Suppressor macrophage (primary cell): ENCODE measurements at regions not wholly inside any gene's neighbourhood (a gene's known extent, or its start where the extent isn't known, plus 50 kb on each side); places are given as distances from the start of the nearest gene placed in this dataset.
"Not testable (repeated sequence)": the region's sequence is repeated elsewhere in the genome, so short reads cannot be mapped to it uniquely, and the experiment has no call there.

Experiments used
- DNase-seq, 4 experiments: peaks; one replicate each; pipeline ENCODE4 v3.0.0-alpha.2; 2020 to 2022

GRCh38 chr1:88453295-88453694 is 230.8 kb upstream of the PKN2 start:
- no peak for DNase-seq

GRCh38 chr1:88454781-88455180 is 229.3 kb upstream of the PKN2 start:
- DNase-seq: no peak

- peak; percentile 1 to 57 (median 38) for DNase-seq
Measured at GRCh38 chr1:88455621-88456256, 228.3 kb upstream of the PKN2 start.

GRCh38 chr1:88457197-88457596 is 226.9 kb upstream of the PKN2 start:
- no peak for DNase-seq

- no peak for DNase-seq
Measured at GRCh38 chr1:88461007-88461406, 223.1 kb upstream of the PKN2 start.

GRCh38 chr1:88462096-88462487 is 222.0 kb upstream of the PKN2 start:
- DNase-seq: no peak

DNA sequence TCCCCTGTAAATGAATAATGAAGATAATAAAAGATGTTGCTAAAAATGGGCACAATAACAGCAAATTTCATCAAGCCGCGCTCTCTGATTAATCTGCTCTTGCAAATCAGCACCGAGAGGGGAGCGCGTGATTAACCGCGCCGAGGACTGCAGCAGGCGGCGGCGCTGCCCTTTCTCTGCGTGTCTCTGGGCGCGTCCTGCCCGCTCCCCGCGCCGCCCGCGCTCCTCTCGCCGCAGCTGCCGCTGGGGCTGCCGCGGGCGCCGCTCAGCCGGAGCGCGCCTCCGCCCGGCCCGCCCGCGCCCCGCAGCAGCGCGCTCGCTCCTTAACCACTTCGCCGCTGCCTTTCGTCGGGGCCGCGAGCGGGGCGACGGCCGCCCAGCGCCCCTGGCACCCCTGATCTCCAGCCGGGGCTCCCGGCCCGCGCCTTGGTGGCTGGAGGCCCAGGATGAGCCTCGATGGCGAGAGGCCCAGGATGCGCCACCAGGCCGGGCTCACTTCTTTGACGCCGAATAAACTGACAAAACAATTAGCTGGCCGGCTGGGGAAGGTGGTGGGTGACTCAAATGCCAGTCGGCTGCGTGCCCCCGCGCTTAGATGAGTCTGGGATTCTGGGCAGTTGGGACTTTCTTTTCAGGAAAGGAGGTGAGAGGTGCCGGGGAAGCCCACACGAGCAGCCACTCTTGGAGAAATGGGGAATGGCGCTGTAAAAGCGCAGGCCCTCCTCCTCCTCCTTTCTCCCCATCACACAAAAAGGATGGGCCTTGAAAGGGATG is 221.4 kb upstream of the PKN2 start:
- DNase-seq: peak in 1 of 4 experiments; percentile 32

DNA sequence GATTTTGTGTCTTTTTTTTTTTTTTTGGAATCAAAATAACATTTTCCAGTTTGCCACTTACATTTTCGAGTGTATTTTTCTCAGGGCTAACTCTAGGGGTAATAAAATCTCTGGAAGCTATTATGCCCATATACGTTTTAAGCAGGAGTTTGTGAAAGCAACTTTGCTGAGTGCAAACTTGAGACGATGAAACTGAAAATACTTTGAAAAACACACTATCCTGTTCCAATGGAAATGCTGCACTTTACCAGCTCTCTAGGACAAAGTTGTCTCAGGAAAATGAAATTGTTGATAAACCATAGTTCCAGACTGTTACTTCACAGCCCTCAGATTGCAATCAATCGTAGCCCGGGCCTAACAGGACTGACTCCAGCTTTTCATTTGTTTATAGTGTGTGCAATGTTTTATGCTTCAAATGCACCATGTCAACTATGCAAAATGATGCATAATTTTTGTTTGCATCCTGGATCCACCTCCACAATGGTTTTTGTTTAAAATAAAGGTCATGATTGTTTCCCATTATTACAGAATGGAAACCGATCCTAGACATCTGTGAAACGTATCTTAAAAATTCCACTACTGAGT is 220.6 kb upstream of the PKN2 start:
- DNase-seq: no peak

GRCh38 chr1:88466011-88466410 is 218.1 kb upstream of the PKN2 start:
- no peak for DNase-seq

DNA sequence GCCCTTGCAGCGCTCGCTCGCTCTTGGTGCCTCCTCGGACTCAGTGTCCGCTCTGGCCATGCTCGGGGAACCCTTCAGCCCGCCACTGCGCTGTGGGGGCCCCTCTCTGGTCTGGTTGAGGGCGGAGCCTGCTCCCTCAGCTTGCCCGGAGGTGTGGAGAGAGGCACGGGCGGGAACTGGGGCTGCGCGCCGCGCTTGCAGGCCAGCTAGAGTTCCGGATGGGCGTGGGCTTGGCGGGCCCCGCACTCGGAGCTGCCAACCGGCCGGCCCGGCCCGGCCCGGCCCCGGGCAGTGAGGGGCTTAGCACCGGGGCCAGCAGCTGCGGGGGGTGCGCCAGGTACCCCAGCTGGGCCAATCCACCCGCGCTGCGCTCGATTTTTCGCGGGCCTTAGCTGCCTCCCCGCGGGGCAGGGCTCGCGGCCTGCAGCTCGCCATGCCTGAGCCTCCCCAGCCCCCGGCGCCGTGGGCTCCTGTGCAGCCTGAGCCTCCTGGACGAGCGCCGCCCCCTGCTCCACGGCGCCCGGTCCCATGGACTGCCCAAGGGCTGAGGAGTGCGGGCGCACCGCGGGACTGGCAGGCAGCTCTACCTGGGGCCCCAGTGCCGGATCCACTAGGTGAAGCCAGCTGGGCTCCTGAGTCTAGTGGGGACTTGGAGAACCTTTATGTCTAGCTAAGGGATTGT is 217.0 kb upstream of the PKN2 start:
- no peak for DNase-seq

DNA sequence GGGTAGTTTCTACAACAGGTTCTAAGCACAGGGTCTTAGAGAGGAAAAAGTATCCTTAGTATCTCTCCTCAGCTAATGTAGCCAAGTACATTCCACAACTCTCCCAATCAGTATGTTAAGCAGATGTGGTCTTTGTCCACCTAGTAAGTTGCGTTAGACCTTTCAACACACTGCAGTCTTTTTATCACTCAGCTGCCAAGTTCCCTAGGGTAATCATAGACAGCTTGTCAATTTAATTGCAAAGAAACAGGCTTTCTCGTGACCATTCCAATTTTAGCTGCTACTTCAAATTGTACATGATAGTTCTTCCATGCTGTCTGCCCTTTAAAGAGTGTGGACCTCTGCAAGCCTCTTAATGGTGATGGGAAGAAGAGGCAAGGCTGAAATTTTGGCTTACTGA is 211.8 kb upstream of the PKN2 start:
- no peak for DNase-seq

GRCh38 chr1:88472714-88473113 is 211.4 kb upstream of the PKN2 start:
- no peak for DNase-seq

GRCh38 chr1:88474555-88475304 is 209.3 kb upstream of the PKN2 start:
- DNase-seq: no peak

GRCh38 chr1:88484881-88485280 is 199.2 kb upstream of the PKN2 start:
- DNase-seq: no peak

- DNase-seq: no peak
Measured at GRCh38 chr1:88488237-88488636, 195.8 kb upstream of the PKN2 start.

- DNase-seq: no peak
Measured at GRCh38 chr1:88490676-88491075, 193.4 kb upstream of the PKN2 start.

DNA sequence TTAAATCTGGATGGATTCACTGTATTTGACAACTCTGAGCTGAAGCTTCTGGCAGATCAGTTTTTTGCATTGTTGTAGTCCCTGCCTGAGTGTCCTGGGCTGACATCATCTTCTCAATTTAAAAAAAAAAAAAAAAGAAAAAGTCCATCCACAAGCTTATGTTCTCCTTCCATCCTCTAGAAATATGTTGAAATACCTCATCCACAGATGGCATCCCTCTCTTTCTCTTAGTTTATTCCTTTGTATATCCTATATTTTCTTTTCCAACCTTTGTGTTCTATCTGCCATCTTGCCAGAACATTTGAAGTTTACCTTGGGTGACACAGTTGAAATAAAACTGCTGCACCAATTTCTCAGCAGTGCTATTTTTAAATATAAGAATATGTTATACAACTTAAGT is 184.4 kb upstream of the PKN2 start:
- DNase-seq: no peak

DNA sequence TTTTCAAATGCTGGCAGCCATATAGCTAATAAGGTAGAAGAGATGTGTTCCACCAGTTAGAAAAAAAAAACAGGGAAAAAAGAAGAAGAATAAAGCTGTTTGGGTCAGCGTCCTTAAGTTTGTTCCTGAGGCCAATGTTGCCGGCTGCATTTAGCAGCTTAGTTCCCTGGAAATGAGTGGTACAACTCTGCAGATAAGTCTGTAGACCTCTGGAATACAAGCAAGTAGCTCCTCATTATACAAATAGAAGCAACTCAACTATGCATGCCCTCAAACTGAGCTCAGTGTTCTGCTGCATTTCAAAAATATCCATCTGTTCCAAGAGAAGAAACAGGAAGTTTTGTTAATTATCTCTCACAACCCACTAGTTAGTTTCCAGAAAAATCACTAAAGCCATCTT is 181.2 kb upstream of the PKN2 start:
- no peak for DNase-seq

DNA sequence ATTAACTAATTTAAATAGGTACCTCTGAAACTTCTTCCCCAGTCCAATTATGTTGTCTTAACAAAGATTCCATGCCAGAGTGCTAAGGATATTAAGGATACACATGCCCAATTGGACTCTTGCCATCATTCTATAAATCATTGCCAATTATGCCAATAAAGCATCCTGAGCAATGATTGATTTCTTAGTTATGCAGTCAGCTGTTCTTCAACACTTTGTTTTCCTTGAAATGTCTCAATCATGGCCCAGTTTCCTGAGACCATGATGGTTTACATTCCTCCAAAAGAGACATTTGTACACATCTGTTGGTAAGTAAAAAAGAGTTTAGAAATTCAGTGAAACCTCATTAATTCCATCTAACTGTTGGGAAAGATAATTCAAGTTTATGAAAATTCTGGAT is 180.4 kb upstream of the PKN2 start:
- no peak for DNase-seq

- DNase-seq: no peak
Measured at GRCh38 chr1:88504601-88505000, 179.5 kb upstream of the PKN2 start.

DNA sequence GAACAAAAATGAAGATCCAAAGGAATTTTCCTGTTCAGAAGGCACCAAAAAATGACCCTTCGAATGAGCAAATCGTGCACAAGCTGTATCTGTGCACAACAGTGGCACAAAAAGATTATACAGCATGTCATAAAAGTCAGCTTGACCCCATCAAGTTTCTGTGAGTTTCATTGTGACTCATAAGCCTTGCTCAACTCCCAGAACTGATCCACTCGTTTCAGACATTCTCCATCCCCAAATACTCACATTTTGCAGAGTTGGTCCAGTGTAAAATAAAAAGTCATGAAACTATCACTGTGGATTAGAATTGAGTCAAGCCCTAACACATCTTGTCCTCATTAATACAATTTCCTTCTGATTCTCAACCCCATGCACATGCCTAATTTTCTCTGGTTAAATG is 174.7 kb upstream of the PKN2 start:
- no peak for DNase-seq

DNA sequence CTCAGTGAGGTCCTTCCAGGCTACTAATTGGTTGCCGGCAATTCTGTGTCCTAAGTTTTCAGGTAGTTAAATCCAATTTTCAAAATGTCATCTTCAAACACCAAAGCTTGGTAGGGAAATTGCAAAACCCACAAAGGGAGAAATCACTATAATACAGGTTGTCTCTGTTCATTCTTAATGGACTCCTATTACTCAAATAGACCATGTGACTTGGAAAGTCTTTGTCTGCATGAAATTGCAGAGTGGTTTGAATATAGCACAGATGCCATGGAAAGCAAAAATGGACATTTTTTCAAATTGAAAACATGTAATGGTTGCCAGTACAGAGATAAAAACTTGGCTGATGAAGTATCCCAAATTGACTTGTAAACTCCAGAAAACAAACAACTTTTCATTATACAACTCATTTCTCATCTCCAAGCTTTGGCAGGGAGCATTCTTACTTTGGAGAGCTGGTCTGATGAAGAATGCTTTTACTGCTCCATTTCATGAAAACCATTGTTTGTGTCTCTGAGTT is 169.5 kb upstream of the PKN2 start:
- DNase-seq: no peak

- not testable (repeated sequence) for DNase-seq
Measured at GRCh38 chr1:88517499-88517898, 166.6 kb upstream of the PKN2 start.
